ENCODE measurements at regions not wholly inside any gene's neighbourhood (a gene's known extent, or its start where the extent isn't known, plus 50 kb on each side); places are given as distances from the start of the nearest gene placed in this dataset.

GRCh38 chr20:7820897-7821296 is 119.4 kb downstream of the HAO1 start:
- no peak for TF ChIP-seq EZH2phosphoT487 (IDR thresholded peaks at IDR 0.05; ENCODE audit: borderline replicate concordance)
- TF ChIP-seq CTCF (conservative IDR thresholded peaks at IDR 0.05; ENCODE audit: low read length): no peak
